AG20443 (cell line): ENCODE measurements at regions not wholly inside any gene's neighbourhood (a gene's known extent, or its start where the extent isn't known, plus 50 kb on each side); places are given as distances from the start of the nearest gene placed in this dataset.
"Not testable (repeated sequence)": the region's sequence is repeated elsewhere in the genome, so short reads cannot be mapped to it uniquely, and the experiment has no call there.

Source experiments
- DNase-seq: peaks from one replicate; pipeline ENCODE4 v3.0.0; 2012; ENCODE audit warnings: low spot score, mixed read lengths

DNA sequence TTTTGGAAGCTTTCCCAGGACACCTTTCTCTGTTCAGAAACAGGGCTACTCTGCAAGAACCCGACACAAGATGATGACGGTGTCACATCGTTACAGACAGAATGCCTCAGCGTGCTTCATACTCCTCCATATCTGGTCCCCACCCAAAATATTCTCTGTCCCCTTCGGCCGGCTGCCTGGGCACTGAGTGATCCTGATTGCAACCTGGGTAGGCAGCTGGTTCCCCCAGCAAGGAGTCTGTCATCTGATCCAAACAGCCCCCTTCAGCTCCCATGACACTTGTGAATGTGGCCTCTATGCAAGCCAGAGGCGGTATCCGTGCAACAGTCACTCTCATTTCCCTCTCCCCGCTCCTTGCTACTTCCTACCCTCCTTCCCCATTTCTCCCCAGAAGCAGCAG, 431.7 kb upstream of the B3GAT1 start:
- no peak for DNase-seq

DNA sequence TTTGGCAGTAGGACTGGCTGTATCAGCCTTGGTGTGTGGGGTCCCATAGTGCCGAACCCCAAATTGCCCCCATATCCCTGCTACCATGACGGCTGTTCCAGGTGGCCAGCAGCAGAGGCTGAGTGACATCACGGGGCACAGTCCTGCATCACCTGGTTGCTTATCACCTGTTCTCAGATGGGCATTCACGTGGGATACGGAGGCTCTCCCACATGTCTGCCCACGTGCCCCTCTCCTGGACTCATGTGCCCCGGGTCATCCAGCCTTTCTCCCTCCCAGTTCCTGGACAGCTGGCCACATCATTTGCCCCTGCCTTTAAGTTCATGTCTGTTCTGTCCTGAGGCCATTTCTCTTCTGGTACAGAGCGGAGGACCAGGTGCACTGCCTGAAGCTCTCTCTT, 431.0 kb upstream of the B3GAT1 start:
- no peak for DNase-seq

DNA sequence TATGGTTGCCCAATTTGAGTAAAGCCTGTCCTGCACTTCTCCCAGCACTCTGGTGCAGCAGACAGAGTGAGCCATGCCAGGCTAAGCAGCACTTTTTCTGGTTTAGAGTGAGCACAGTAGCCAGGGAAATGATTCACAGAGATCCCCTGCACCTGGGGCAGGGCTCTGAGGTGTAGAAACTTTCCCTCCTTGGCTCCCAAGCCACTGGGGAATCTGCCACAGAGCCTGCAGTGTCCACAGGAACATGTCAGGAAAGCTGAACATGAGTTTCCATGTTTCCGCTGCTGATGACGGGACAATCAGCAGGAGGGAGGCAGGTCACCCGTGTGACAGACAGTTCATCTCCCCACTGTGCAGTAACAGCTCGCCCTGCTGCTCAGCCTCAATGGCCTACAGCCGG, 429.9 kb upstream of the B3GAT1 start:
- DNase-seq: no peak

DNA sequence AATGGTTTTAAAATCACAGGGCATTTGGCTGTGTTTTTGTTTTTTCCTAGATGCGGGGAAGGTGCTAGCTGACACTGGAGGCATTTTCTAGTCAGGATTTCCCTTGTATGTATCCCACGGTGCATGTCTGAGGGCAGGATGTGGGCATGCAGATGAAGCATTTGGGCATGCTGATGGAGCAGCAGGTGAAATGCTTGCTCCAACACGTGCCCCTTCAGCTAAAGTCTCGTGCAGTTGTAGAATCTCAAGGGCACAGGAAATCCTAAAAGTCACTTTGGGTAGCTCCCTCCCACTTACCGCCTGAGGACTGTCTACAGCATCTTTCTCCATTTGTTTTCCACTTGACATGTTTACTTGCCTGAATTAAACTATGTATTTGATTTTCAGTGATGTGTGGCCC, 429.4 kb upstream of the B3GAT1 start:
- DNase-seq: no peak

DNA sequence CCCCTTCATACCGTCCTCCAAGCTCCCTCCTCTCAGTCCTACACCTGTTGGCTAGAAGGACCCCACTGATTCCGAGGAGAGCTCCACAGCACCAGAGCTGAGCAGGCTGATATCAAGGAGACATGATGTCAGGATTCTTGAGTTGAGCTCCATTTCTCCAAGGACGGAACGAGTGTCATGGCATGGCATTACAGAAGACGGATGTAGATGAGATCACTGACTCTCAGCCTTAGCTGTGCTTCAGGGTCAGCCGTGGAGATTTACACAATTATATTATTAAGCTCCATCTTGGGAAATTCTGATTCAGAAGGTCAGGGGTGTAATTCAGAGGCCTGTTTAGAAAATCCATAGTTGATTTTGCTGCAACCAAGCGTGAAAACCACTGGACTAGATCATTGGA, 428.9 kb upstream of the B3GAT1 start:
- DNase-seq: no peak

DNA sequence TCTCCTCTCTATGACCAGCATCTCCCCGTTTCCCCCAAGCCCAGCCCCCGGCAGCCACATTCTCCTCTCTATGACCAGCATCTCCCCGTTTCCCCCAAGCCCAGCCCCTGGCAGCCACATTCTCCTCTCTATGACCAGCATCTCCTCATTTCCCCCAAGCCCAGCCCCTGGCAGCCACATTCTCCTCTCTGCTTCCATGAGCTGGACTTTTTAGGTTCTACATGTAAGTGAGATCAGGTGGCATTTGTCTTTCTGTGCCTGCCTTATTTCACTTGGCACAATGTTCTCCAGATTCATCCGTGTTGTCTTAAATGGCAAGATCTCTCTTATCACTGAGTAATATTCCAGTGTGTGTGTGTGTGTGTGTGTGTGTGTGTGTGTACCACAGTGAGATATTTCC, 428.1 kb upstream of the B3GAT1 start:
- DNase-seq: not testable (repeated sequence)

DNA sequence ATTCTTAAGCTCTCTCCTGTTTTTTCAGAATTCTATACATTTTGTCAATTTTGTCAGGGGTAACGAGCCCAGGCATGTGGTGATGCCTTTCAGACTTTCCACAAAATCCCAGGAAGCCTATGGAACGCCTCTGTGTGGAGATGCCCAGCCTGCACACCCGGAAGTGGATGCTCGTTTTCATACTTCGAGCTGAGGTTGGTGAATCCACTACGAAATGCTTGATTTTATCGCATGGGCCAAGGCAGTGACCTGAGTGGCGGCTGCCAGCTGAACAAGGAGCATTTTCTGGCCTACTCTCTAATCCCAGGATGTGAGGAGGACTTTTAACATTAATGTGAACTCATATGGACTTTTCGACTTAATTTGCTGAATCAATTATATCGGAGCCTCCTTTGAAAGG, 426.7 kb upstream of the B3GAT1 start:
- DNase-seq: no peak

DNA sequence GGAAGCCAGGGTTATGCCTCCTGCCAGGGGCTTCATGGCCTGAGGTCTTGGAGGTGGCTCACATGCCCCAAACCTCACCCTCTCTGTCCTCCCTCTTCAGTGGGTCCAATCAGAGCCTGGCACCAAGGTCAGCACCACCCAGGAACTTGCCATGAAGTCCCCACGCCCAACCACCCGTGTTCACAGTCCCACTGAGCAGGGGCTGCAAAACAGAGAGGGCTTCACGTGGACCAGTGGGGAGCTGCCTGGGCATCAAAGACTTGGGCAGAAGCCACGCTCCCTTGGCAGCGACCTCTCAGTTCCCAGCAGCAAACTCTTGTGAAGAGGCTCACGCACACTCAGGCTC, 425.8 kb upstream of the B3GAT1 start:
- no peak for DNase-seq

DNA sequence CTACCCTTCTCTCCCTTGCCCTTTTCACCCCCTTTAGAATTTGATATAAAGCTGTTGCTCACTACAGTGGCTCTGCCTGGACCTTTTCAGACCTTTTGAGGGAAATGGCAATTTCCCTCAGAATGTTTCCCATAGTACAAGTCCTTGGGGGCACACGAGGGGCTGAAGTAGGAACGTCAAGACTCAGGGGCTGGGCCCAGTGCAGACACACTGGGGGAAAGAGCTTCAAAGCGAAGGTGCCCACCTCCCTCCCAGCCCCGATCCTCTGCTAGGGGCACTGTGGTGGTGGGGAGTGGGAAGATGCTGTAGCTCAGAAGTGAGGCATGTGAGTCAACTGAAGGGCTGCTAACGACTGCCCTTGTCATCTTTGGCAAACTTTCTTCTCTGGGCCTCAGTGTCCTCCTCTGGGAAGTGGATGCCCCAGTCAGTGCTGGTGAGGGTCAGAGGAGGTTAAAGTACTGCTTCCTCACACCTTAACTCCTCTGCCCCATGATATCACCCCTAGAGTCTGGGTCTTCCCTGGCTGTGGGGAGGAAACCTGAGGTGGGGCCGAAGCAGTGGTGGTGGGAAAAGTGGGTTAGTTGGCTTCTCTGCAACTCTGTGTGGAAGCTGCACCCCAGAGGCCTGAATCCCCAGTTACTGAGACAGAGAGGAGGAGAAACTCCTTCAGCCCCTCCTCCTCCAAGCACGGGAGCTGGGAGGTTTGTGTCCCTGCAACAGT, 425.3 kb upstream of the B3GAT1 start:
- DNase-seq: peak; percentile 25

DNA sequence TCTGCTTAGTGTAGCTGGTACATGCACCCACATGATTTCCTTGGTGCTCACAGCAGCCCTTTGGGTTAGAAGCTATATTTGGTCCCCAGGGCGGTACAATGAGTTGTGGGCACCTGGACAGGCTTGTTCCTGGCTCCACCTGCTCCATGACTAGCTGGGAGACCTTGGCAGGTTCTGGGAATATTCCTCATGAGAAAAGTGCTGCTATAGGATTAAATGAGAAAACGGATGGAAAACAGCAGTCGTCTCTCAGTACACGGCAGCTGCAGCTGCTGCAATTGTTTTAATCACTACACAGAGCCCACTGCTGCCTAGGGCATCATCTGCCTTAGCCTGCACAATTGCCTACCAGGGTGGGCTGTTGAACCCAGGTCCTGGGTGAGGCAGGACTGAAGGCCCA, 424.5 kb upstream of the B3GAT1 start:
- no peak for DNase-seq

DNA sequence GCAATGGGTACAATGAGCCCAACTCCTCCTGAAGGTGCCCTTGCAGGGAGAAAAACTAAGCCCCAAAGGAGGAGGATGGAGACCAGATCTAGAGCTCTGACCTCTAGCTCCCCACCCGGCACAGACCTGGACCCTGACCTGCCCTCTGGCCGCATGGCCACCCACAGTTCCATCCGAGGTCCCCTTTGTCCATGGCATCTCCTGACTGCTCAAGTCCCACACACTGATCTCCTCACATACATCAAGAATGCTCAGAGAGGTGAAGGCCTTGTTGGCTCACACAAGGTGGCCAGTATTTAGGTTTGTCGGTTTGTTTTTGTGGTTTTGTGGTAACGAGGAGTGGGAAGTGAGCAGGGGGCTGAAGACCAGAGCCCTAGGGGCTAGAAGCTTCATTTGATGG, 423.5 kb upstream of the B3GAT1 start:
- DNase-seq: no peak

DNA sequence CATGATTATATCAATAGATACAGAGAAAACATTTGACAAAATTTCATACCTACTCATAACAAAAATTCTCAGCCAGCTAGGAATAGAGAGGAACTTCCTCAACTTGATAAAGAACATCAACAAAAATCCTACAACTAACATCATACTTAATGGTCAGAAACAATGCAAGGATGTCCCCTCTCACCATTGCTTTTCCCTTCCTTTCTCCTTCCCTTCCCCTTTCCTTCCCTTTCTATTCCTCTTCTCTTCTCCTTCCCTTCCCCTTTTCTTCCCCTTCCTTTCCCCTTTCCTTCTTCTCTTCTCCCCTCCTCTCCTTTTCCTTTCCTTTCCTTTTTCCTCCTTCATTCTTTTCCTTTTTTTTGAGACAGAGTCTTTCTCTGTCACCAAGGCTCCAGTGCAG, 418.3 kb upstream of the B3GAT1 start:
- no peak for DNase-seq

DNA sequence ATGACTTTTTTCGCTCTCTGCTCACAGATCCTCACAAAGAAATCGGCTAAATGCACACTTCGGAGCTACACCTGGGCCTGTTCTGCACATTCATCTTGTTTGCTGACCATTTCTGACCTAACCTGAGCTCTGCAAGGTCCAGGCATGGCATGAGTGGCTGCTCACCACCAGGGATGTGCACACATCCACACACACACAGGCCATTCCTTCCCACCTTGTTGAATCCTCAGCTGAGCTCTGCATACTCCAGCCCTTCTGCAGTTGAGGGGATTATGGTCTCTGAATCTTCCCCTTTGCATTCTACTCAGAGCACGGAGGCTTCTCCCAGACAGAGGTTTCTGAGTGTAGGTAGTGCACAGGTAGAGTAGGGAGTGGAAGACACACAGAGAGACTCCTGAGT, 411.9 kb upstream of the B3GAT1 start:
- DNase-seq: no peak

DNA sequence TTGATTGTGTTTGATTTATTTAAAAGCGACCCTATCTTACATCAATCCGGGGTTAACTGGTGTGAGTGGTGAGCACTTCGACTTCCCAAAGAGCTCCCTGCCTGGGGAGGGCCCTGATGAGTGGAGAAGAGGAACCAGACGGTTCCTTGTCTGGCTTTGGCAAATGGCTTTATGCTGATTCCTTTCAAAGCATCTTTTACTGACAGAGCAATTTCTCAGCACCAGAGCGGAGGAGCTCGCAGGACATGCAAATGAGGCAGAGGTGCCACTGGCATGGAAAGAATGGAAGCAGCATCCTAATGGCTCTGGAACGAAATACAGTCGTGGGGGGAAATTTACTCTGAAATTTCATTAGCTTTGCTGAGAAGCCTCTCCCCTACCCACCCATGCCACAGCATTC, 410.9 kb upstream of the B3GAT1 start:
- DNase-seq: no peak

DNA sequence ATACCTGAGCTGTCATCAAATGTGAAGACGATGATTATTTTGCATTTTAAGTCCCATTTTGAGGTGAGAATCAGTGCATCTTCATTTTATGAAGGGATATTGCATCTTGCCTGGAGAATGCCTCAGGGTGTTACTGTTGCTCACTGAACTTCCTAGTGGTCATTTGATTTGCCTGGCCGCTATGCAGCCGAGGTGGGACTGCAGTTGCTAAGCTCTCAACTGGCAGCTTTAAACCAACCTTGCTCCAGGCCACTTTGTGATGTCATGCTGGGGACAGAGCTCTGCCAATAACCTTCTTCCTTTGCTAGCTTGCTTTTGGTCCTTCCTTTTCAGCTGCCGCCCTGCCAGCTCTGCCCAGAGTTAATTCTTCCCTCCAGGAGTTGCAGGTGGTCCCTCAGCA, 409.4 kb upstream of the B3GAT1 start:
- DNase-seq: no peak

DNA sequence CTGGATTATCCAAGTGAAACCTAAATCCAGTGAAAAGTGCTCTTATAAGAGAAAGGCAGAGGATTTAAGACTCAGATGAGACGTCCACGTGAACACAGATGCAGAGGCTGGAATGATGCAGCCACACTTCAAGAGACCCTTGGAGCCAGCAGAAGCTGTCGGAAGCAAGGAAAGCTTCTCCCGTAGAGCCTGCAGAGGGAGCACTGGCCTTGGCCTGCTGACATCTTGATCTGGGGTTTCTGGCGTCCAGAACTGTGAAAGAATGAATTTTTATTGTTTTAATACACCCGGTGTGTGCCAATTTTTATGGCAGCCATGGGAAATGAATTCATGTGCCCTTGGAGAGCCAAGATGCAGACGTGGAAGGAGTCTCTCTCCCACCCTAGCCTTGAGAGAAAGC, 407.0 kb upstream of the B3GAT1 start:
- no peak for DNase-seq

DNA sequence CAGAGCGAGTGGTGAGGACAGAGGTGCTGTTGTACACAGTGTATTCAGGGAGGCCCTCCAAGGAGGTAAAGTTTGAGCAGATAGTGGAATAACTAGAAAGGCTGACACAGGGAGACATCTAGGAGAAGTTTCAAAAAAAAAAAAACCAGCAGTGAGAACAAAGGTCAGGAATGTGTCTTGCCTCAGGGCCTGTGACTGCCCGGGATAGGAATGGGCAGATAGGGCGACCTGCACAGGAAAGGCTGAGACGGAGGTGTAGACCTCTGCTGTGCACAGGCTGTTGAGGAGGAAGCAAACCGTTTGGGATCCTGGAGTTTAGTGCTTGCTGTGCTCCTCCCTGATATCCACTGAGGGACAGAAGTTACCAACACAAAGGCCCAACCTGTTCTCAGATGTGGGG, 406.5 kb upstream of the B3GAT1 start:
- no peak for DNase-seq

DNA sequence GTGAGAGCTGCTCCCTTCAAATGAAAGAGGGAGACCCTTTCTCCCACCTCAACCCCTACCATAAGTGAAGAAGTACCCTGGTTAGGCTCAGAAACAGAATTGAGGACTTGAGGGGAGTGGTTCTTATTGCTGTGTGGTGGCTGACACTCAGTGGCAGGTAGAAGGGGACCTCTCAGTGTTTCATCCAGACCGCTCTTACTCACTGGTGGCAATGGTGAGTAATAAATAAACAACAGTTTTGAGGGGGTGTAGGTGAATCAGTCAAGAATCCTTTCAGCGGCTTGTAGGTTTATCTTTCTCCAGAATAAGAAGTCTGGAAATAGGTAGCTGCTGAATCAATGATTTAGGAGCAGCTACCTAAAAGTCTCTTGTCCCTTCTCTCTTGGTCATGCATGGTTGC, 403.4 kb upstream of the B3GAT1 start:
- DNase-seq: no peak

DNA sequence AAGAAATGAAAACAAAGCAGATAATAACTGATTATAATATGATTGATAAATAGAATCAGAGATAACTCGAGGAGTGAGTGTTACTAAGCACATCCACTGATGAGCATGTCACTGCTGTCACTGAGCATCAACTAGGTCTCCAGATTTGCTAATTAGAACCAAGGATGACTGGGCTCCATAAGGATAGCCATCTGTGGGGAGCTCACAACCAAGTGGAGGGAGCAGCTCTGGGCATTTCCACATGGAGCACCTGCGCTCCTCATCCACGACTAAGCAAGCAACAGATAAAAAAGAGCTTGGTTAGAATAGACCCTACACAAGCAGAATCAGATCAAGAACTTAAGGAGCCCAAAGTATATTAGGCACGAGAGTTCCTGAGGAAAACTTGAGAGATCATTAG, 396.0 kb upstream of the B3GAT1 start:
- DNase-seq: no peak

DNA sequence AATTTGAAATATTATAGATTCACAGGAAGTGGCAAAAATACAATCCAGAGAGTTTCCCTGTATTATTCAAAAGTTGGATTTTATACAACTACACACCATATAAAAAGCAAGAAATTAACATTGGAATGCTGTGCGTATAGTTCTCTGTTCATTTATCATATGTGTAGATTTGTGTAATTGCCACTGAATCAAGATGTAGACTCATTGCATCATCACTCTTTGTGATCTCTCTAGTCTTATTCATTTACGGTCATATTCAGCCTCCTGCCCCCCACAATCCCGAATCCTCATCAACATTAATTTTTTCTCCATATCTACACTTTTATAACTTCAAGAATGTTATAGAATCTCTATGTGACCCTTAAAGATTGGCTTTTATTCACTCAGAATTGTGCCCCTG, 390.6 kb upstream of the B3GAT1 start:
- no peak for DNase-seq

DNA sequence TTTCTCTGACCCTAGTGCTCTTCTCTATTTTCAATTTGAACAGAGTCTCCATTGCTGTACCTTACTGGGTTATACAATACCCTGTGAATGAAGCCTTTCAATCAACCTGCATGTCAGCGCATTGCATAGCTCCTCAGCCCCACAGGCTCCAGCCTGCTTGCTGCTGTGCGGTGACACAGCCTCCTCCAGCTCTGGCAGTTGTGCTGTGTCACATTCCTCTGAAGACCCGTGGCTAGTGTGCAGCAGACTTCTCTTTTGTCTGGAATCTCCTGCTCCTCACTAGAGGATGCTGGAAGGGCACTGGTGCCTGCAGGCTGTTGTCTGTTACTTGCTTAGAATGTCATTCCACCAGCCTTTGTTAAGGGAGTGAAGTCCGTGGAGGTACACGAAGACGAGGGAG, 390.1 kb upstream of the B3GAT1 start:
- DNase-seq: no peak

DNA sequence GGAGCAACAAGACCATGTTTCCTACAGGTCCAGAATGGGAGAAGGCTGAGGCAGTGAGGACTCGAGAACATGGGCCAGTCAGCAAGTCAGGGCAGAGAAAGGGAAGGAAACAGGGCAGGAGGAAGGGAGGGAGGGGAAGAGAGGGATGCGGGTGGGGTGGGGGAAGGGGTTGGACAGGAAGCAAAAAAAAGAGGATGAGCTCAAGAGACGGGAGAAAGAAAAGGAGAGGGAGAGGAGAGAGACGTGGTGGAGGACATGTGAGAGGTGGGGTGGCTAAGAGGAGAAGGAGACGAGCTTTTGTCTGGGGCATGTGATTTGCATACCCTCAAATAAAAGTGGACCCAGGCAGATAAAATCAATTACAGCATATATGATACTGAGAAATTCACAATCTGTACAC, 389.5 kb upstream of the B3GAT1 start:
- no peak for DNase-seq

DNA sequence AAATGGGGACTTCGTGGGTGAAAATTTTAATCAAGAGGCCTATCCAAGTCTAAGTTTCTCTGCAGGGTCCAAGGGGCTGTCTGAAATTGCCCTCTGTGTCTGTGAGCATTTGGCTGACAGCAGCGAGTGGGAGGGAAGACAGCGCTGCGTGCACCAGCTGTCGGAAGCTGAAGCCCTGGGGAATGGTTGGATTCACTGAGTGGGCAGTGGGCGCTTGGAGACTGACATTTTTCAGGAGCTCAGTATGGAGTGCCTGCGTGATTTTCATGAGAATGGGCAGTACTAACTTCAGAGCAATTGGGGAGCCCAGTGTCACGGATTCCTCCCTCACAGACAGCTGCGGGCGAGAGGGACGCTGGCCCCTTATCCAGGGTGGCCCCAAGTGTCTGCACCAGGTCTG, 388.8 kb upstream of the B3GAT1 start:
- no peak for DNase-seq

DNA sequence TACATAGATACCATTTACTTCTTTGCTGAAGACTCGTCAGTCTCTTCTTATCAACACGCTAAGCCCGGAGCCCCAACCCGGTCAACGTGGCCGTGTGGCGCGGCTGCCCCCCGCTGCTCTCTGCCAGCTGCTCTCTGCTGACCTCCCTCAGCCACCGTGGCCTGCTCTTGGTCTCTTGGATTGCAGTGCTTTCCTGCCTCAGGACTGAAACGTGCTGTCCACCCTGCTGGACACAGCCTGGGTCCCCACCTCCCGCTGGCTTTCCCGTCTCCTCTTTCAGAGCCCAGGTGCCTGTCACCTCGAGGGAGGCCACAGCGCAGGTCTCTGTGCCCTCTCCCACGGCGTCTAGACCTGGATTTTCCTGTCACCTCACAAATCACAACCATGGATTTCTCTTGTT, 388.1 kb upstream of the B3GAT1 start:
- DNase-seq: no peak

DNA sequence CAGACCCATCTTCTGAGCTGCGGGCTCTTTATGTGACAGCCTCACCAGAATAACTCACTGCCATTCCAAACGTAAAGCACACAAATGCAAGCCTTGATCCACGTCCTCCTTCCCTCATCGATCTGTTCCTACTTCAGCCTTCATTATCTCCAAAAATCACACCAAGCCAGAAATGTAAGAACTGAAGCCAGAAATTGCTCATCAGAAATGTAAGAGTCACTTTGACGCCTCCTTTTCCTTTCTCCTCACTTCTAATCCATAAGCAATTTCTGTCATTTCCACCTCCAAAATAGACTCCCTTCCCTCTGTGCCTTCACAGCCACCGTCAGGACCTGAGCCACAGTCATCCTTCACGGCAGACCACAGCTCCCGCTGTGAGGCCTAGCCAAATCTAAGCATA, 387.3 kb upstream of the B3GAT1 start:
- no peak for DNase-seq
